ENCODE measurements at regions not wholly inside any gene's neighbourhood (a gene's known extent, or its start where the extent isn't known, plus 50 kb on each side); places are given as distances from the start of the nearest gene placed in this dataset.

DNA sequence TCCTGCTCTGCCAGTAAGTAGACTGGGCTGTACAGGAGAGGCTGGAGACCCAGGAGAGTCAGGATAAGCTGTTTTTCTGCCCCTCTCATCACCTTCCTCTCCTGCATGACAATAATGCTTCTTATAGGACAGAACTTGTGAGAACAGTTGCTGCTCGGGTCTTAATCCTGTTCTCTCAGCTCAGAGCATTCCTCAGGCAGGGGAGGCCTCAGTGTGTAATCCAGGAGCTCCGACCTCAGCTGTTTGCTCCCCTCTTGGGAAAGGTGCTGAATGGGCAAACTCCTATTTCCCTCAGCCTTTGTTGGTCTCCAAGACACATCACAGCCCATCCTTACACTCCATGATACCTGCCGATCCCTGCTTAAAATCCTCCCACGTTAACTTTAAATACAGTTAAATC lies 134.9 kb upstream of the LRFN2 start:
- TF ChIP-seq EP300 (IDR thresholded peaks at IDR 0.05), result no peak
- TF ChIP-seq, protein P1, sequence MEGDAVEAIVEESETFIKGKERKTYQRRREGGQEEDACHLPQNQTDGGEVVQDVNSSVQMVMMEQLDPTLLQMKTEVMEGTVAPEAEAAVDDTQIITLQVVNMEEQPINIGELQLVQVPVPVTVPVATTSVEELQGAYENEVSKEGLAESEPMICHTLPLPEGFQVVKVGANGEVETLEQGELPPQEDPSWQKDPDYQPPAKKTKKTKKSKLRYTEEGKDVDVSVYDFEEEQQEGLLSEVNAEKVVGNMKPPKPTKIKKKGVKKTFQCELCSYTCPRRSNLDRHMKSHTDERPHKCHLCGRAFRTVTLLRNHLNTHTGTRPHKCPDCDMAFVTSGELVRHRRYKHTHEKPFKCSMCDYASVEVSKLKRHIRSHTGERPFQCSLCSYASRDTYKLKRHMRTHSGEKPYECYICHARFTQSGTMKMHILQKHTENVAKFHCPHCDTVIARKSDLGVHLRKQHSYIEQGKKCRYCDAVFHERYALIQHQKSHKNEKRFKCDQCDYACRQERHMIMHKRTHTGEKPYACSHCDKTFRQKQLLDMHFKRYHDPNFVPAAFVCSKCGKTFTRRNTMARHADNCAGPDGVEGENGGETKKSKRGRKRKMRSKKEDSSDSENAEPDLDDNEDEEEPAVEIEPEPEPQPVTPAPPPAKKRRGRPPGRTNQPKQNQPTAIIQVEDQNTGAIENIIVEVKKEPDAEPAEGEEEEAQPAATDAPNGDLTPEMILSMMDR (IDR thresholded peaks at IDR 0.05), result no peak
- no peak for TF ChIP-seq POLR2A (IDR thresholded peaks at IDR 0.05)
- no peak for TF ChIP-seq POLR2AphosphoS5 (IDR thresholded peaks at IDR 0.05)
